Esophagus squamous epithelium (tissue), 4 donors: ENCODE measurements at regions not wholly inside any gene's neighbourhood (a gene's known extent, or its start where the extent isn't known, plus 50 kb on each side); places are given as distances from the start of the nearest gene placed in this dataset.

Source experiments
- CTCF ChIP-seq, 6 experiments: fragments of 450-650 bp in 4 of 6; fragments of 200-600 bp in 2 of 6; sonication (generic) in 2 of 6; IDR thresholded peaks; one replicate each; pipeline ENCODE4 v1.5.1; 2016 to 2019; ENCODE audit warnings: antibody characterized with exemption in 6 of 6, mild to moderate bottlenecking in 4 of 6, moderate library complexity in 4 of 6
- POLR2A ChIP-seq, 4 donors: fragments of 450-650 bp; IDR thresholded peaks; one replicate each; pipeline ENCODE4 v1.6.1; 2017; ENCODE audit warnings: antibody characterized with exemption in 4 of 4, mild to moderate bottlenecking in 4 of 4, moderate library complexity in 3 of 4

GRCh38 chr6:25042036-25042521, 106.3 kb upstream of the RIPOR2 start:
- no peak for TF ChIP-seq CTCF (IDR thresholded peaks at IDR 0.05)
- TF ChIP-seq POLR2A (IDR thresholded peaks at IDR 0.05), result peak in 1 of 4 donors; percentile 19
